Stimulated activated CD4-positive, alpha-beta T cell treated with anti-CD3 and anti-CD28 coated beads, Interleukin-15, amount 100 ng/mL, for 24 hours (primary cell): ENCODE measurements at regions not wholly inside any gene's neighbourhood (a gene's known extent, or its start where the extent isn't known, plus 50 kb on each side); places are given as distances from the start of the nearest gene placed in this dataset.
A peak's percentile ranks its signal among the peaks of the same experiment; 100 is the strongest.
"Not testable (repeated sequence)": the region's sequence is repeated elsewhere in the genome, so short reads cannot be mapped to it uniquely, and the experiment has no call there.

ENCODE experiments used
- DNase-seq: peaks from one replicate; pipeline ENCODE4 v3.0.0-alpha.2; 2020

DNA sequence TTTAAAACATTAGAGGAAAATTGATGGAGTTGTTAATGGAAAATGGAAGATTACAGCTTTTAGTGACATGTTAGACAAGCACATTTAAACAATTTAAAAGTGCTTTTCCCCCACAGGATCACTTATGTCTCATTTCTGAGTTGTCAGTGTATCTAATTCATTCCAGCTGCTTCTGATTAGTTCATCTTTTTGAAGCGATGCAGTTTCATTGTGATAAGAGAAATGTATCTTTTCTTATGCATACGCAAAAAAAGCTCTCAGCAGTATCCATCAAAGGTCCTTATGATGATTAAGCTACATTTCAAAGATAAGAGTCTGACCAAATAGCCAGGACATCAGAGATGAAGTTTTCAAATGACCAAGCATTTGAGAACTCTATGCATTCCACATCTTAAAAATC lies 572.6 kb upstream of the SYNCRIP start:
- DNase-seq = no peak

DNA sequence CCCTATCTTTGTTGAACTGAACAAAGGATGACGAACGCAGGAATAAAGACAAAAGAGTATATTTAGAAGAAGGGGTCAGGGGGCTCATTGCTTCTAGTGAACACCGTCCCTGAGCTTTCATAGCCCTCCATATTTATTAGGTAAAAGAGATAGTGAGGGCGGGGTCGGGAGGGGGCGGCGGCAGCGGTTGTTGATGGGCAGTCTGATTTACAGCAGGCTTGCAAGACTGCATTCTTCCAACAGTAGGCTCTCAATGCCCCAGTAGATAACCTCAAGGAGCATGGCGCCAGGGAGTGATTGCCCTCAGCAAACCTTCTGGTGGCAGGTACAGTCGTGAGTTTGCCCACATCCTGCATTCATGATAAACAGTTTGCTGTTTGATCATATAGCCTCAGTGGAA lies 563.3 kb upstream of the SYNCRIP start:
- DNase-seq = no peak

DNA sequence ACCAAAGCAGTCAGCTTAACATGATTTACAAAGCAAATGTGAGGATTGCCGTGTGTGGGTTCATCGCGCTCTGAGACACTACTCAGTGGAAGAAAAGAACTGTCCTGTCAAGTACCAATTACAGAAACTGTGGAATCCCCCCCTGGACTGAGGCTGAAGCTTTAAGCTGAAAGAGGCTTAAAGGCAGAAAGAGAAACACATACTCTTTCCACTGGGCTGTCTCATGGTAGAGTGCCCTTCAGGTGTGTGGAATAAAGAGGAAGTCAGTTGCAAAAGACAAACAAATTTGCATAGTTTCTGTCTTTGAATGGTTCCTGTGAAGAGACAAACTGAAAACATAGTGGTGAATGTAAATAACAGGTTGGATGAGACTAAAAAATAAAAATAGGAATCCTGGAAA lies 560.4 kb upstream of the SYNCRIP start:
- no peak for DNase-seq

DNA sequence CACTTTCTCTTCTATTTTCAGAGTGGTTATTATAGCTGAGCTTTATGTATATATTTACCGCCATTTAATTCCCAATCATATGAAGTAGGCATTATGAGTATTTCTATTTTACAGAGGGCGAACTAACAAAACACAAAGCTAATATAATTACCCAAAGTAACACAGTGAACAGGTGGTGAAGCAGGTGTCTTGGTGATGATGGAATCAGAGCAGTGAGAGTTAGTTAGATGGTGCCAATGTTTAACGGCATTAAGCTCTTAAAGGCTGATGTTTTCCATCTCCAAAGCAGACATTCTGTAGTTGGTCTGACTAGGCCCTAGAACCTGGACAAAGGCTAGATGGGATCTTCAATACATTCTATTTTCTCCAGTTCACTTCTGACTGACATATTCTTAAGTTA lies 551.1 kb upstream of the SYNCRIP start:
- no peak for DNase-seq

DNA sequence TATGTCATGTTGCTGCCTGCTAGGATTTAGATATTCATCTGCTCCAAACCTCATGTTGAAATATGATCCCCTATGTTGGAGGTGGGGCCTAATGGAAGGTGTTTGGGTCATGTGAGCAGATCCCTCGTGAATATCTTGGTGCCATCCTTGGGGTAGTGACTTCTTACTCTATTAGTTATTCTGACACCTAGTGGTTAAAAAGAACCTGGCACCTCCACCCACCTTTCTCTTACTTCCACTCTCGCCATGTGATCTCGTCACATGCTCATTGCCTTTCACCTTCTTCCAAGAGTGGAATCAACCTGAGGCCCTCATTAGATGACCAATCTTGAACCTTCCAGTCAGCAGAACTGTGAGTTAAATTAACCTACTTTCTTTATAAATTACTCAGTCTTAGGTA lies 549.4 kb upstream of the SYNCRIP start:
- DNase-seq = no peak

DNA sequence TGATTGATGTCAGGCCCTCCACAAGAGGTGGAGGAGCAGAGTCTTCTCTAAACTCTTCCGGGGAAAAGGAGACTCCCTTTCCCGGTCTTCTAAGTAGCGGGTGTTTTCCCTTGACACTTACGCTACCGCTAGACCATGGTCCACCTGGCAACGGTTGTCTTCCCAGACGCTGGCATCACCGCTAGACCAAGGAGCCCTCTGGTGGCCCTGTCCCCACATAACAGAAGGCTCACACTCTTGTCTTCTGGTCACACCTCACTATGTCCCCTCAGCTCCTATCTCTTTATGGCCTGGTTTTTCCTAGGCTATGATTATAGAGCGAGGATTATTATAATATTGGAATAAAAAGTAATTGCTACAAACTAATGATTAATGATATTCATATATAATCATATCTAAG lies 532.5 kb upstream of the SYNCRIP start:
- DNase-seq = peak; percentile 10

DNA sequence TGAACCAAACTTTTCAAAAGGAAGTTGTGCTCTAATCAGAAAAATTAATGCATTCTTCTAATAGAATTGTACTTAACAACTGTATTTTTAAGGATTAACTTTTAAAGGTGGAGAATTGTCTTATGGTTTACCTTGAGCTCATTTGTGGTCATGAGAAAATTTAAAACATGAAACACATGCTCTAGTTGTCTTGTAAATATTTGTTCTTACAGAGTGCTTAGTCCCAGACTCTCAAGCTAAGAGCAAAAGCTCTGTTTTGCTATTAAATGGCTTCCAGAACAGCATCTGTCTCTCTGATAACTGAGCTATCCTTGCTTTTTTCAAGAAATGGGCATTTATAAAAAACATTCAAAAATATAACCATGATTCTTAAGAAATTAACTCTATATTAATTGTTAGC lies 512.2 kb upstream of the SYNCRIP start:
- DNase-seq = no peak

DNA sequence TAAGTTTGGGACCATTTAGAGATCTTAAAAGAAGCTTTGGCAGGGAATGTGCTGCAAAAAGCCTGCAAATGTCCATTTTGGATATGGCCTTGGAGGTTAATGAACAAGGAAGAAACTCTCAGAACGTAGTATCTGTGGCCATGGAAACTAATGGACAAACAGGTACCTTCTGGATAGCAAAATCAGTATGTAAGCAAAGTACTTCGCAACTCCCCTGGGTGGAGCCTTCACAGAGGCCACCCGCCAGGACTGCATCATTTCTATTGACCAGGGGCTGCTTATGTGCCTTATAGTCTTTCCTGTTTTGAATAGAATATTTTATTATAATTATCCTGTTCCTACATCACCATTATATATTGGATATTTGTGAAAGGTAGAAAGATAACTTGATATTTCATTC lies 510.8 kb upstream of the SYNCRIP start:
- DNase-seq = no peak

DNA sequence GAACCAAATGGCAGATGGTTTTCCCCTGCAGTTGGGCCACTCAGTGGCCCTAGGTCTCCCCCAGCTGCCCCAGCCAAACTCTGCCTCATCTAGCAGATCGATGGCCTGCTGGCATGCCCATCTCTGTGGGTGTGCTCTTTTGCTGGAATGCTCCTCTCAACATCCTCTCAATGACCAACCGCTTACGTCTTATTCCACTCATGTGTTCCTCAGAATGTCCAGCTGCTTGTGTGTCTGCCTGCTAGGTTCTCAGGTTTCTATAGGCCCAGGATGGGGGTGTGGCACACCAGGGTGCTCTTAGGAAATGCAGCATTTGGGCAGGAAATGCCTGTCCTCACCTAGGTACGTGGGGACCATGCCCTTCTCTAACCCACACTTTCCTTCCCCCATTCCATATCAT lies 509.9 kb upstream of the SYNCRIP start:
- no peak for DNase-seq

DNA sequence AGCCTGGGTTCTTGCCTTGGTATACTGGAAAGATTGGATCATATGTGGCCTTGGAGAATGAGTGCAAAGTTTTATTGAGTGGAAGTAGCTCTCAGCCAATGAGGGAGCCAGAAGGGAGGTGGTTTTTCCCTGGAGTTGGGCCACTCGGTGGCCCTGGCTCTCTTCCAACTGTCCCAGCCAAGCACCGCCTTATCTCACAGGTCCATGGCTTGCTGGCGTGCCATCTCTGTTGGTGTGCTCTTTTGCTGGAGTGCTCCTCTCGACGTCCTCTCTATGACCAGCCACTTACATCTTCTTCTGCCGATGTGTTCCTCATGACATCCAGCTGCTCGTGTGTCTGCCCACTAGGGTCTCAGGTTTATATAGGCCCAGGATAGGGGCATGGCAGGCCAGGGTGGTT lies 505.9 kb upstream of the SYNCRIP start:
- no peak for DNase-seq

DNA sequence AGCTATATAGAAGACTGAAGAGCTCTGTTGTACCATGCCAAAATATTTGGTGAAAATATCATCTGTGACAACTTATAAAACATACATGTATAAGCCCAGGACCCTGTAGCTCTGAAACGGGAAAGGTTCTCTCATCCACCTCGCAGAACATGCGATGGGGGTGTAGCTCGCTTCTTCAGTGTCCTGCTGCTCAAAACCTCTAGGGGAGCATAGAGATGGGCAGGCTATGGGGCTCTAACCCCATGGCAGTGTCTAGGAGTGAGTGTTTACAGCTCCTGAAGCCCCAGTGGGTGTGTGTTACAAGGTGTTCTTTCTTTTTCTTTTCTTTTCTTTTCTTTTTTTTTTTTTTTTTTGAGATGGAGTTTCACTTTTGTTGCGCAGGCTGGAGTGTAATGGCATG lies 505.2 kb upstream of the SYNCRIP start:
- DNase-seq = no peak

DNA sequence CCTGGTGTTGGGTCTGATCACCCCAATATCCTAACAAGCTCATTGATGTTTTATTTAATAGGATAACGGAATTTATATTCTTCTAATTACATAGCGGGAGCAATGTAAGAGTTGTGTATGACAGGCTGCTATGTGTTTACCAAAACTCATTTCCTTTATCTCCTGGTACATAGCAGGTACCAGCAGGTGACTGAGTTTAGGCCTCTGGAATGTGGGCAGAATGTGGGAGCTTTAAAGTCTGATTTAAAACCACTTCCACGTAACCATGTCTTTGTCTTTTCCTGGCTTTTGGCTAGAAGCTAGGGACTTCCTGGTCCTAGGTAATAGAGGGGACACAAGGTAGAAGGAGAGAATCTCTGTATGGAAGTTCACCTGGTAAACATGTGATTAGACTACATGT lies 504.6 kb upstream of the SYNCRIP start:
- no peak for DNase-seq

DNA sequence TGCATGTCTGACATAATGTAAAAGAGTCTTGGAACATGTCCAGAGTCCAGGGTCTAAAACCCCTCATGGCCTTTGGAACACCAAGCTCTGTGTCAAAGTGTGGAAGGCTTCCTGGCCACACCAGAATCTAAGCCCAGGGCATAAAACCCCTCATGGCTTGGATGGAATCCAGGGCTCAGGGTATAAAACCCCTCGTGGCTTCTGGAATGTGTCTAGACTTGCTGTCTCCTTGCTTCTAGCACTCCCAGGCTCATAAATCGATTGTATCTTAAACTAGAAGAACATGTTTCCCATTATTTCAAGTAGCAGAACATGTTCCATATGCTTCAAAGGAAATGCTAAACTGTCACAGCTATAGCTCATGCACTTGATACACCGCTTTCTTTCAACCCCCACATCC lies 504.1 kb upstream of the SYNCRIP start:
- DNase-seq = not testable (repeated sequence)

DNA sequence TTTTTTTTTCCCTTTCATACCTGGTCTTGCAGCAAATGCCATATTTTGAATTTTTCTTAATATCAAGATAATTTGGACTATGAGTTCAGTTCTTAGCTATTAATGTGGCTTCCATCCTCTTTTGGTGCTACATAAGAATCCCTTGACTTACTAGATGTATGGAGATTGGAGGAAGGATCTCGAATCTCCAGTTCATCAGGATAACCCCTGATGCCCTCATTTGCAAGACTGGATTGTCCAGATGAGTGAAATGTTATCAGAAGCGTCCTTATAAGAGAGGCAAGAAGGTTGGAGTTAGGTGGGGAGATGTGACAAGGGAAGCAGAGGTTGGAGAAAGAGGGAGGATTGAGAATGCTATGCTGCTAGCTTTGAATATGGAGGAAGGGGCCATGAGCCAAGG lies 499.6 kb upstream of the SYNCRIP start:
- no peak for DNase-seq

DNA sequence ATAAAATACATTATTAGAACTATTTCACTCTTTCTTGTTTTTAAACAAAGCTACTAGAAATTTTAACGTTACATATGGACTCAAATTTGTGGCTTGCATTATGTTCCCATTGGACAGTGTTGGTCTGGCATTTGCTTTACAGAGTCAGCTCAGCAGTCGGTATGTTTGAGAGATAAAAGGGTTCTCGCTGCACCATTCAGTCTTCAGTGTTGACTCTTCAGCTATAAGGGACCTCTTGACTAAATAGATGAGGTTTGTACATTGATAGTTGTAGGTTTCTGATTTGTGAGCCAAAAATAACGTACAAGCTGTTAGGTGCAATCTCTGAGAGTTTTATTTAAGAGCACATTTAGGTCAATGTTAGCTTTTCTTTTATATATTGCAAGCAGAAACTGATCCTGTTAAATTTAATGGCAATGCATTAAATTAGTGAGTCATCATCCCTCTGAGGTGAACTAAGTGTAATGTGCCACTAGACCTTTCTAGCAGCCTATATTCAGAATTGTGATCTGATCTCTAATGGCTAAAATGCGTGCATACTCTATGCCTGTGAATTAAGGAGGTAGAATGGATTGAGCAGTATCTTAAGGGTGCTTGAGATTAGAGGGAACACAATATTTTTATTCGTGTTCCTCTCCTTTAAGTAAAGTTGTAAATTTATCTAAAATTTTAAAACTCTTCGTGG lies 485.6 kb upstream of the SYNCRIP start:
- no peak for DNase-seq

DNA sequence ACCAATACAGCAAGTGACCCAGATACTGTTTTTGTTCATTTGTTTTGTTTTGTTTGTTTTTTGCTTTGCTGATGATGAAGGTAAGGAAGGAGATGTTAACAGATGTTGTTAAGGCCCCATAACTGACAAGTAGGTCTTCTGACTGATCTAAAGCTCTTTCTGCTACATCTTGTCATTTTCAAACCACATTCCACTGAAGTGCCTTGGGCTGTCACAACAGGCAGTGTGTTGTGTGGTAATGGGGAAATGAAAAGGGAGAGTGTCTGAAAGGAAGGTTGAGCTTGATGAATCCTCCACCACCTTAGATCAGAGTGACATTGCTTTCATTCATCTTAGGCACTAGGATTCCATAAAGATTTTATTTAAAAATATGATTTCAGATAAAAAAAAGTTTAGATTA lies 479.4 kb upstream of the SYNCRIP start:
- no peak for DNase-seq

DNA sequence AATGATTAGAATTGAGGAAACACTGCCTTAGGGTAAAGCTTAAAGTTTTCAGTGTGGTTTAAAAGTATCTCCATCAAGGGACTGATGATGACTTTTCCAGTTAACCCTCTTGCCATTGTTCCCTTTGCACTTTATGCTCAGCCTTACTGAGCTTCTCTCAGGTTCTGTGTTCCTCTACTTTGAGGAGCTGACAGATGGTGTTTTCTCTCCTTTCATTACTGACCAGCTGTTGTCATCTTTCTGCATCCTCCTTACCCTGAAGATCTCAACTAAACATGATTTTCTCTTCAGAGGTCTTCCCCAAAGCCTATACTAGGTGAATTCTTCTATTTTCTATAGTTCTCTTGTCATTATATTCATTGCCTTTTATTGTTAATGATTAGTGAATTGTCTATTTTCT lies 475.6 kb upstream of the SYNCRIP start:
- no peak for DNase-seq

DNA sequence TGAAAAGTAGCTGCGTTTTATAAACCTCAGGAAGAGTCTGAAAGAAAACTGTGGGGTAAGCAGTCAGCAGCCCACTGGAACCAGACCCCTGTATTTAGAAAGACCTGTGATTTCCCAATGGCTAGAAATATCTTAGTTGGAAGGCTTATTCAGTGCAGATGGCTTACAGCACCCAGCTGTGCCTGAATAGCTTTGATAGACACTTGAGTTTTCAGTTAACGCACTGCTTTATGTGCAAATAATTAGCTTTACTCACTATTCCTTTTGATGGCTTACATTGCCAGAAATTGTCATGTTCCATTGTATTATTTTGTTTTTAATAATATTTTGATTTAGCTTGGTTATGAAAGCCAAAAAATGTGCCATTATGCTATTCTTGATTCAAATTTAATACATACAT lies 465.3 kb upstream of the SYNCRIP start:
- no peak for DNase-seq

DNA sequence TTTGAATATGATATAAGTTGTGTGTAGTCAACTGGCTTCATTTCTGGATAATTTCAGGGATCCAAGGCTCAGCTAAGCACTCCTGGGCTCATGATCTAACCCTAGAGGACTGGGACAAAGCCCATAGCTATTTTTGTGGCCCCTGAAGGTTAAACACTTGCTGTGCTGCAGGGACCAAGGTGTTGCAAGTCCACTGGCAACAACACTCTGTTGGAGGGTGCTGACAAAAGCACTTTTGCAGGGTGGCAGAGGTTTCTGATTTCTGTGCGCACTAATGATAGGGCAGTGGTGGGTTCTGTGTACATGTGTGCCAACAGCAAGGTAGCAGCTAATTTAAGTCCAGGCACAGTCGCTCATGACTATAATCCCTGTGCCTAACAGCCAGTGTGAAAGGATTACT lies 445.3 kb upstream of the SYNCRIP start:
- DNase-seq = no peak

DNA sequence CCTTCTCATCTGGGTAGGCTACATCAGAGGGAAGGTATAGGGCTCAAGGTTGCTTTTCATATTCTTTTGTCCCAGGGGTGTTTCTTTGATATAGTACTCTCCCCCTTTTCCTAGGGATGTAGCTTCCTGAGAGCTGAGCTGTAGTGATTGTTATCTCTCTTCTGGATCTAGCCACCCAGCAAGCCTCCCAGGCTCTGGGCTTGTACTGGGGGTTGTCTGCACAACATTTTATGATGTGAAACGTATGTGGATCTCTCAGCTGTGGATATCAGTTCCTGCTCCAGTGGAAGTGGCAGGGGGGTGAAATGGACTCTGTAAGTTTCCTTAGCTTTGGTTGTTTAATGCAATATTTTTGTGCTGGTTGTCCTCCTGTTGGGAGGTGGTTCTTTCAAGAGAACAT lies 437.3 kb upstream of the SYNCRIP start:
- DNase-seq = no peak

DNA sequence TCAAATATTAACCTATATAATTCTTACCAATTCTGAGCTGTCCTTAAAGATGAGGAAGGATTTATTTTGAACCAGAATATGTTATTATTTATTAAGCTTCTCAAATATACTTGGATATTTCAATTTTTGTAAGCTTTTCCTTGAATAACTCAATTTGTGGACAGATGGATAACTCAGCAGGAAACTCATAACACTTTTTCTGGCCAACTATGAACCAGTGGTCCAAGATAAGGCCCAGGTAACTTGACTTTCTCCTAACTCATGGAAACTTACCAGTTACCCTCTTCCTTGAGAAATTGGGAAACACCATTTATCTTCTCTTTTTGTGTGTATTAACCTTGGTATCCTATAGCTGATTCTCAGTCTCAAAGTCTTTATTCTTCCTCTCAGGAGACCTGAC lies 427.5 kb upstream of the SYNCRIP start:
- DNase-seq = no peak

DNA sequence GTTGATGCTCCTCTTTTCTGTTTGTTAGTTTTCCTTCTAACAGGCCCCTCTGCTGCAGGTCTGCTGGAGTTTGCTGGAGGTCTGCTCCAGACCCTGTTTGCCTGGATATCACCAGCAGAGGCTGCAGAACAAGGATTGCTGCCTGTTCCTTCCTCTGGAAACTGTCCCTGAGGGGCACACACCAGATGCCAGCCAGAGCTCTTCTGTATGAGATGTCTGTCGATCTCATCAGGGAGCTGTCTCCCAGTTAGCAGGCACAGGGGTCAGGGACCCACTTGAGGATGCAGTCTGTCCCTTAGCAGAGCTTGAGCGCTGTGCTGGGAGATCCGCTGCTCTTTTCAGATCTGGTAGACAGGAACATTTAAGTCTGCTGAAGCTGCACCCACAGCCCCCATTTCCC lies 422.3 kb upstream of the SYNCRIP start:
- not testable (repeated sequence) for DNase-seq

DNA sequence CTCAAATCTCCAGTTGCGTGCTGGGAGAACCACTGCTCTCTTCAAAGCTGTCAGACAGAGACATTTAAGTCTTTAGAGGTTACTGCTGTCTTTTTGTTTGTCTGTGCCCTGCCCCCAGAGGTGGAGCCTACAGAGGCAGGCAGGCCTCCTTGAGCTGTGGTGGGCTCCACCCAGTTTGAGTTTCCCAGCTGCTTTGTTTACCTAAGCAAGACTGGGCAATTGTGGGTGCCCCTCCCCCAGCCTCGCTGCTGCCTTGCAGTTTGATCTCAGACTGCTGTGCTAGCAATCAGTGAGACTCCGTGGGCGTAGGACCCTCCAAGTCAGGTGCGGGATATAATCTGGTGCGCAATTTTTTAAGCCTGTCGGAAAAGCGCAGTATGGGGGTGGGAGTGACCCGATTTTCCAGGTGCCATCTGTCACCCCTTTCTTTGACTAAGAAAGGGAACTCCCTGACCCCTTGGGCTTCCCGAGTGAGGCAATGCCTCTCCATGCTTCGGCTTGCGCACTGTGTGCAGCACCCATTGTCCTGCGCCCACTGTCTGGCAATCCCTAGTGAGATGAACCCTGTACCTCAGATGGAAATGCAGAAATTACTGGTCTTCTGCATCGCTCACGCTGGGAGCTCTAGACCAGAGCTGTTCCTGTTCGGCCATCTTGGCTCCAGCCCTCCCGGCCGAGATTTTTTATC lies 414.8 kb upstream of the SYNCRIP start:
- DNase-seq = not testable (repeated sequence)

DNA sequence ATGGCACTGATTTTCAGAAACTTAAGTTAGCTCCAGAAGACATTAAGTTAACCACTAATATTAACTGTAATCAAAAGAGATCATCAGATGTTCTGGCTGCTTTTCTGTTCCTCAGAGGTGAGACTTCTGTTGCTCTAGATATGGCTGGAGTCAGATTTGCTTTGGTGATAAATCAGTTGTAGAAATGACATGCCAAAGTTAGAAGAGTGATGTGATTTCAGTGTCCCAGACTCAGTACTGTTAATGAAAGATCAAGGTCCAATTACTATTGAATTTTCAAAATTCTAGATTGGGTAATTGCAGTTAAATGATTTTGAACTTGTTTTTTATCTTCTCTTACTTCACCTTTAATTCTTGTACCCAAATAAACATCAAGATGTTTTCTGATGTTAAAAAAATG lies 402.4 kb upstream of the SYNCRIP start:
- no peak for DNase-seq

DNA sequence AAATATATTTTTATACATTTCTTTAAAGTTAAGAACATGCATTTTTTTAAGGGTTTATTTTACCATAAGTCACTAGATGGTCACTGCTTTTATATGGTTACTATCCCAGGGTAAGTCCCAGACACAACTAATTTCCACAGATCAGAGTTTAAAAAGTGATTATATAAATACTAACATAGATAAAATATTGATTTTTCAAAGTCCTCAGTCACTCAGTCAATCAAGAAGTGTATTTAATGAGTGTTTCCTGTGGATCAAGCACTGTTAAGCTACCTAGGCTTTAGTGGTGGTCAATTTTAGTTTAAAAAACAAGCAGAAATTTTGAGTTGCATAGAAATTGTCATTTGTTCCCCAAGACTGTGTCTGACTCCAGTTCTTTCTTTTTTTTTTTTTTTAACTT lies 399.5 kb upstream of the SYNCRIP start:
- DNase-seq = no peak
